ENCODE measurements at regions not wholly inside any gene's neighbourhood (a gene's known extent, or its start where the extent isn't known, plus 50 kb on each side); places are given as distances from the start of the nearest gene placed in this dataset.

DNA sequence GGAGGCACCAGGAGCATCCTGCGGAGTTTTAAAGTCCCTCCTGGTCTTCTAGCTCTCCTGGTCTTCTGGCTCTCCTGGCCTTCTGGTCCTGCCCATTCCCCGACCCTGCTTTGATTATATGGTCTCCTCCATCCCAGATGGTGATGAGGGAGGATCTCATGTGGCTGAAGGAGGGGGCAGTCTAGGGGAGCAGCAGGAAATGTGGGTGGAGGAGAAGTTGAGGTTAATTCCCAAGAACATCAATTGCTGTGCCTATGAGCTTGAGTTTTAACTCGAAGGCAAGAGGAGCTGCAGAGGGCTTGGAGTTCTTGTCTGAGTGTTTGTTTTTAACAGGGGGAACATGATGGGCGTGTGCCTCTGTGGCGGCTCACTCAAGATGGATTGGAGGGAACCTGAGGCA is 408.8 kb downstream of the MATN1 start:
- DNase-seq (ENCODE audit: insufficient read length) = no peak
- TF ChIP-seq TAF1 (IDR thresholded peaks at IDR 0.05; ENCODE audit: borderline replicate concordance, low read depth, low read length) = no peak
- no peak for TF ChIP-seq POLR2AphosphoS5 (IDR thresholded peaks at IDR 0.05; ENCODE audit: low read depth, low read length)
- TF ChIP-seq POLR2A (IDR thresholded peaks at IDR 0.05; ENCODE audit: low read depth, low read length) = no peak
- FAIRE-seq = no peak

- FAIRE-seq (no peak), DNase-seq (ENCODE audit: insufficient read length) (no peak)
- TF ChIP-seq POLR2AphosphoS5 (IDR thresholded peaks at IDR 0.05; ENCODE audit: low read depth, low read length) = no peak
- TF ChIP-seq POLR2A (IDR thresholded peaks at IDR 0.05; ENCODE audit: low read depth, low read length) = no peak
- TF ChIP-seq TAF1 (IDR thresholded peaks at IDR 0.05; ENCODE audit: borderline replicate concordance, low read depth, low read length) = no peak
Measured at GRCh38 chr1:30313584-30313983, 409.8 kb downstream of the MATN1 start.

DNA sequence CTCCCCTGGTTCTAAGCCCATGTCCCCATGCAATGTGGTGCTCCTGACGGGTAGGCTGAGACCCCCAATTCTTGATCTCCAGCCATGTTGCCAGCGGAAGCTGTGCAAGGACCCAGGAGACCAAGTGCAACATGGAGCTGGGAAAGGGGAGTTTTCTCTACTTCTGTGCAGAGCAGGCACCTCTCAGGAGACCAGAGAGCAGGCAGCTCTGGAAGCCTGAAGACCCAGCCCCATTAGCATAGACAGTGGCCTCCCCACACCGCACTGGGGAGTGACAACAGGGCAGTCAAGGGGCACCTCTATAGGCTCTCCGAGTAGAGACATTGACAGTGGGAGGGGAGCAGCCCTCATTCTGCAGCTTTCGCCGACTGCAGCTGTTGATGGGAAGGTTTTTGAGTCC is 410.2 kb downstream of the MATN1 start:
- DNase-seq (ENCODE audit: insufficient read length) (no peak), FAIRE-seq (no peak)
- TF ChIP-seq POLR2A (IDR thresholded peaks at IDR 0.05; ENCODE audit: low read depth, low read length) = no peak
- no peak for TF ChIP-seq POLR2AphosphoS5 (IDR thresholded peaks at IDR 0.05; ENCODE audit: low read depth, low read length)
- TF ChIP-seq TAF1 (IDR thresholded peaks at IDR 0.05; ENCODE audit: borderline replicate concordance, low read depth, low read length) = no peak

GRCh38 chr1:30312226-30312625 is 411.2 kb downstream of the MATN1 start:
- TF ChIP-seq TAF1 (IDR thresholded peaks at IDR 0.05; ENCODE audit: borderline replicate concordance, low read depth, low read length) (no peak), POLR2AphosphoS5 (IDR thresholded peaks at IDR 0.05; ENCODE audit: low read depth, low read length) (no peak), POLR2A (IDR thresholded peaks at IDR 0.05; ENCODE audit: low read depth, low read length) (no peak)
- DNase-seq (ENCODE audit: insufficient read length) = no peak
- no peak for FAIRE-seq

DNA sequence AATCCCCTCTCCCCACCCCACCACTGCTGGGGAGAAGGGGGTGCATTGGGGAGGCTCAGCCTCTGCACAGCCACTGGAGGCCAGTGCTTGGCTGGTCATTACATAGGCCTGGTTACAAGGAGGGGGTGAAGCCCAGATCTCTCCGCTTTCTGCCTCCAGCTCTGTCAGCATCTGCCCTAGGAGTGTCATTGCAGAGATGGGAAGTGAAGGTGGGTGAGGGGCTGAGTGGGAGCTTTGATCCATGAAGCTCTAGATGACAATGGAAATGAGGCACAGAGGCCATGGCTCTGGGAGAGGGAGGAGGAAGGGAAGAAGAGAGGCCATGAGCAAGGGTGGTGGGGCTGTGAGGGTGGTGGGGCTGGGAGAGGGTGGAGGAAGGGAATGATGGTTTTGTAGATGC is 411.6 kb downstream of the MATN1 start:
- DNase-seq (ENCODE audit: insufficient read length) (no peak), FAIRE-seq (no peak)
- no peak for TF ChIP-seq POLR2AphosphoS5 (IDR thresholded peaks at IDR 0.05; ENCODE audit: low read depth, low read length)
- TF ChIP-seq TAF1 (IDR thresholded peaks at IDR 0.05; ENCODE audit: borderline replicate concordance, low read depth, low read length) = no peak
- TF ChIP-seq POLR2A (IDR thresholded peaks at IDR 0.05; ENCODE audit: low read depth, low read length) = no peak

DNA sequence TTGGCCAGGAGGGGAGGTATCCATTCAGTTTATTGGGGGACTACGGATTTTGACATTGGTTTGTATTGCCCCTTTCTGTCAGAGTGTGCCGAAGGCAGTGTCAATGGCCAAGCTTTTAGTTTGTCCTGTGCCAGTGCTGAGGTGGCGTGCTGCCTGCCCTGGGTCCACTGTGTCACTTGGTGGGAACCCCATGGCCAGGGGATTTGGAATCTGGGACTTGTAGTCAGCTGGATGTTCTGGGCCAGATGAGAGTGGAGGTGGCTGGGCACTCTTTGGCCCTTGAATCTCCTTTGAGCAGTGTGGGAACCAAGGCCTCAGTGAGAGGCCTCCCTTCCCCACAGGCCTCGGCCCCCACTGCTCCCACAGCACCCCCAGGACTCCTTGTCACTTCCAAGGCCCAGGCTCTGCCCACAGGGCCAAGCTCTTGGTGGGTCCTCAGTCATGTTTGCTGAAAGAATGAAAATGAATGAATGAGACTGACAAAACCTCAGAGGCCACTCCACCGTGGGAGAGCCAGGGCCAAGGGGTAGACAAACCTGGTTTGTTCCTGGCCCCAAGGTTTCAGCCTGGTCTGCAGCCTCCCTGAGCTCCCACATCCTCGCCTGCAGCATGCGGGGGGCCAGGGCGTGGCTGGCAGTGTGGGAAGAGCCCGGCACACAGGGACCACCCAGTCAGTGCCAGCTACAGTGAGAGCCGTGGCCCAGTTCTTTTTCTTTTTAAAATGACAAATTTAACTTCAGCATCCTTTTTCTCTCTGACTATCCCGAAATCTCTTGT is 412.2 kb downstream of the MATN1 start:
- FAIRE-seq (no peak), DNase-seq (ENCODE audit: insufficient read length) (no peak)
- TF ChIP-seq POLR2A (IDR thresholded peaks at IDR 0.05; ENCODE audit: low read depth, low read length) (no peak), TAF1 (IDR thresholded peaks at IDR 0.05; ENCODE audit: borderline replicate concordance, low read depth, low read length) (no peak), POLR2AphosphoS5 (IDR thresholded peaks at IDR 0.05; ENCODE audit: low read depth, low read length) (no peak)

DNA sequence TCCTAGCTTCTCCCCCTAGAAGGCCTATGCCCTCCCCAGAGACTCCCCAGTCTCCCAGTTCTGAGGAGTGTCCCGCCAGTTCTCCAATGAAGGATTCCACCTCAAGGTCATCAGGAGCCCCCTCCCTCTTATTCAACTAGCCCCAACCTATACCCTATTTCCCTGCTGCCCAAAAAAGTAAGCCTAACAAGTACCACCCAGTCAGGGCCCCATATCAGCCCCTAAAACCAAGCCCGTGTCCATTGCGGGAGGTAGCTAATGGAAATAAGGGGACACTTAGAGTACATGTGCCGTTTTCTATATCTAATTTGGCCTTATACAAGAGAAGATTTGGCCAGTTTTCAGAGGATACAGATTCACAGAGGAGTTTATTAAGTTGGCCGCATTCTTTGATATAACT is 416.2 kb downstream of the MATN1 start:
- TF ChIP-seq POLR2A (IDR thresholded peaks at IDR 0.05; ENCODE audit: low read depth, low read length) = no peak
- TF ChIP-seq TAF1 (IDR thresholded peaks at IDR 0.05; ENCODE audit: borderline replicate concordance, low read depth, low read length) = no peak
- TF ChIP-seq POLR2AphosphoS5 (IDR thresholded peaks at IDR 0.05; ENCODE audit: low read depth, low read length) = no peak
- DNase-seq (ENCODE audit: insufficient read length) = no peak
- no peak for FAIRE-seq

- FAIRE-seq (no peak), DNase-seq (ENCODE audit: insufficient read length) (no peak)
- TF ChIP-seq POLR2A (IDR thresholded peaks at IDR 0.05; ENCODE audit: low read depth, low read length) (no peak), POLR2AphosphoS5 (IDR thresholded peaks at IDR 0.05; ENCODE audit: low read depth, low read length) (no peak), TAF1 (IDR thresholded peaks at IDR 0.05; ENCODE audit: borderline replicate concordance, low read depth, low read length) (no peak)
Measured at GRCh38 chr1:30305519-30305918, 417.9 kb downstream of the MATN1 start.

DNA sequence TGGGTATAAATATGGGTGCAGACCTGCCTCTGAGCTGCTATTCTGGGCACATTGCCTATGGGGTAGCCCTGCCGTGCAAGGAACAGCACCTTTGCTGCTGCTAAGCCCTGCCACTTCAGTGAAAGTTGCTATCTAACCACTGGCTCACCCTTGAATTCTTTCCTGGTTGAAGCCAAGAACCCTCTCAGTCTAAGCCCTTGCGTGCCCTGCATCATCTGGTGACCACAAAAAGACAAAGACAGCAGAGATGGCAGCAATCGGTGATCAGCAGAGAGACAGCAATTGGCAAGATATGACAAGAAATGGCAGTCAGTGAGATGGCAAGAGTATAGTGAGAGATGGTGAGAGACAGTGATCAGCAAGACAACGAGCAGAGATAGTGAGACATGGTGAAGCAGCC is 418.3 kb downstream of the MATN1 start:
- DNase-seq (ENCODE audit: insufficient read length) (no peak), FAIRE-seq (no peak)
- no peak for TF ChIP-seq TAF1 (IDR thresholded peaks at IDR 0.05; ENCODE audit: borderline replicate concordance, low read depth, low read length)
- TF ChIP-seq POLR2A (IDR thresholded peaks at IDR 0.05; ENCODE audit: low read depth, low read length) = no peak
- no peak for TF ChIP-seq POLR2AphosphoS5 (IDR thresholded peaks at IDR 0.05; ENCODE audit: low read depth, low read length)

DNA sequence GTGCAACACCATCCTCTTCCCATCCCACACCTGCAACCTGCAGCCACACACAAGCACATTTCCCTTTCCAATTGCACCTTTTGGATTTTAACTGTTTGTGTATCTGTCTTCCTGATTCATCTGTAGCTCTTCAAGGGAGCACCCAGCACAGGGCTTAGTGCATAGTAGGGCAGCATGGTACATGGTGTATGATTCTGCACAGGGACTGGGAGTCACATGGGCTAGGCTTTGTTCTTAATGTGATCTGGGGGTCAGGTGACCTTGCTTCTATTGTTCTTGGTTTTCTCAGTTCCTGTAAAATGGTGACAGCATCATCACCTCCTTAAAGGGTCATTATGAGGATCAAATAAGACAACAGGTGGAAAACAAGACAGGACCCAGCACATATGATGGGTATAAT is 419.3 kb downstream of the MATN1 start:
- DNase-seq (ENCODE audit: insufficient read length) = no peak
- no peak for FAIRE-seq
- TF ChIP-seq TAF1 (IDR thresholded peaks at IDR 0.05; ENCODE audit: borderline replicate concordance, low read depth, low read length) = no peak
- TF ChIP-seq POLR2A (IDR thresholded peaks at IDR 0.05; ENCODE audit: low read depth, low read length) = no peak
- TF ChIP-seq POLR2AphosphoS5 (IDR thresholded peaks at IDR 0.05; ENCODE audit: low read depth, low read length) = no peak

DNA sequence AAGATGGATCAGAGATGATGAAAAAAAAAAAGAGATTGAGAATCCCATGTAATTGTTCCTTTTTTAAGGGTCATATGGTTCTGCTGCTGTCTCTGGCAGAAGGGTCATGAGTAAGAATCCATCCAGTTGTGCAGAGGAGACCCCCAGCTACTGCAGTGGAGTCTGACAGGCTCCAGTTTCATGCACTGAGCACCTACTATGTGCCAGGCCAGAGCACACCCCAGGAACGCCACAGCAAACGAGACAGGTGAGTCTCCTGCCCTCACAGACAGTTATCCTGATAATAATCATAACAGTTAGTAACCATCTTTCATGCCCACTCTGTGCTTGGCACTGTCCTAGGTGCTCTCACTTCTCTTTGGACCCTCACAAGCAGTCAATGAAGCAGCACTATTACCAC is 420.0 kb downstream of the MATN1 start:
- DNase-seq (ENCODE audit: insufficient read length) = no peak
- no peak for FAIRE-seq
- TF ChIP-seq POLR2A (IDR thresholded peaks at IDR 0.05; ENCODE audit: low read depth, low read length) (no peak), POLR2AphosphoS5 (IDR thresholded peaks at IDR 0.05; ENCODE audit: low read depth, low read length) (no peak), TAF1 (IDR thresholded peaks at IDR 0.05; ENCODE audit: borderline replicate concordance, low read depth, low read length) (no peak)

DNA sequence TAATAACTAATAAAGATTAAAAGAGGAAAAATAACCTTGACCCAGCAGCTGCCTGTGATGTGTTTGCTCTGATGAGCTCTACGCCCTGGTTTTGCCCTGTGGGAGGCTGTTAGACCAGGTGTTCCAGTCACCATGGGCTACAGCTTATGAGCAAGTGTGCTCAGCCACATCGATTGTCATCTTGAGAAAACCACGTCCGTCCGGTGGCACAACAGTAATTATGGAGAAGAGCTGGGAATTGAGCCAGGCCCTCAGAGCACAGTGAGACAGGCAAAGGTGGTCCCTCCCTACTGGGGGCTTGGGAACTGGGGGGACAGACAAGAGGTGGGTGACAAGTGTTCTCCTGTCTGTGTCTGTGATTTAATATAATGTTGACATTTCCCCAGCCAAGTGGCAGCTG is 420.5 kb downstream of the MATN1 start:
- DNase-seq (ENCODE audit: insufficient read length) (no peak), FAIRE-seq (no peak)
- no peak for TF ChIP-seq TAF1 (IDR thresholded peaks at IDR 0.05; ENCODE audit: borderline replicate concordance, low read depth, low read length)
- no peak for TF ChIP-seq POLR2A (IDR thresholded peaks at IDR 0.05; ENCODE audit: low read depth, low read length)
- TF ChIP-seq POLR2AphosphoS5 (IDR thresholded peaks at IDR 0.05; ENCODE audit: low read depth, low read length) = no peak
